ENCODE measurements at regions not wholly inside any gene's neighbourhood (a gene's known extent, or its start where the extent isn't known, plus 50 kb on each side); places are given as distances from the start of the nearest gene placed in this dataset.

- peak; percentile 62 for DNase-seq (ENCODE audit: low read depth)
- no peak overlapping the region for H3K4me3 ChIP-seq (replicated peaks; ENCODE audit: low read depth, low read length)
- no peak for TF ChIP-seq CTCF (IDR thresholded peaks at IDR 0.05; ENCODE audit: low read length, missing control alignments)
Observed at GRCh38 chr10:108424656-108425055, 1260.2 kb upstream of the SORCS1 start.

- no peak for DNase-seq (ENCODE audit: low read depth)
- H3K4me3 ChIP-seq (replicated peaks; ENCODE audit: low read depth, low read length) = no peak overlapping the region
- TF ChIP-seq CTCF (IDR thresholded peaks at IDR 0.05; ENCODE audit: low read length, missing control alignments) = no peak
Observed at GRCh38 chr10:108422286-108422685, 1257.8 kb upstream of the SORCS1 start.

- H3K4me3 ChIP-seq (replicated peaks; ENCODE audit: low read depth, low read length) = no peak overlapping the region
- no peak for DNase-seq (ENCODE audit: low read depth)
- no peak for TF ChIP-seq CTCF (IDR thresholded peaks at IDR 0.05; ENCODE audit: low read length, missing control alignments)
Observed at GRCh38 chr10:108421266-108421665, 1256.8 kb upstream of the SORCS1 start.

GRCh38 chr10:108413954-108414353, 1249.4 kb upstream of the SORCS1 start:
- TF ChIP-seq CTCF (IDR thresholded peaks at IDR 0.05; ENCODE audit: low read length, missing control alignments) = no peak
- no peak overlapping the region for H3K4me3 ChIP-seq (replicated peaks; ENCODE audit: low read depth, low read length)
- no peak for DNase-seq (ENCODE audit: low read depth)

GRCh38 chr10:108412323-108412722, 1247.8 kb upstream of the SORCS1 start:
- H3K4me3 ChIP-seq (replicated peaks; ENCODE audit: low read depth, low read length) = no peak overlapping the region
- TF ChIP-seq CTCF (IDR thresholded peaks at IDR 0.05; ENCODE audit: low read length, missing control alignments) = no peak

GRCh38 chr10:108411894-108412293, 1247.4 kb upstream of the SORCS1 start:
- H3K4me3 ChIP-seq (replicated peaks; ENCODE audit: low read depth, low read length) = no peak overlapping the region
- TF ChIP-seq CTCF (IDR thresholded peaks at IDR 0.05; ENCODE audit: low read length, missing control alignments) = no peak
- DNase-seq (ENCODE audit: low read depth) = no peak

More at GRCh38 chr10:108412323-108412722, 1247.8 kb upstream of the SORCS1 start:
- no peak for DNase-seq (ENCODE audit: low read depth)

- no peak for TF ChIP-seq CTCF (IDR thresholded peaks at IDR 0.05; ENCODE audit: low read length, missing control alignments)
- no peak overlapping the region for H3K4me3 ChIP-seq (replicated peaks; ENCODE audit: low read depth, low read length)
- no peak for DNase-seq (ENCODE audit: low read depth)
Observed at GRCh38 chr10:108411206-108411605, 1246.7 kb upstream of the SORCS1 start.

Measured in fibroblast of pulmonary artery (primary cell).